ENCODE measurements at regions not wholly inside any gene's neighbourhood (a gene's known extent, or its start where the extent isn't known, plus 50 kb on each side); places are given as distances from the start of the nearest gene placed in this dataset.
"Not testable (repeated sequence)": the region's sequence is repeated elsewhere in the genome, so short reads cannot be mapped to it uniquely, and the experiment has no call there.

- TF ChIP-seq BCL3 (IDR thresholded peaks at IDR 0.05; ENCODE audit: borderline replicate concordance, insufficient read depth, low read depth, low read length, poor library complexity, severe bottlenecking), result no peak
Measured at GRCh38 chrX:151042842-151043241, 59.7 kb downstream of the HMGB3 start (continued).

GRCh38 chrX:151066373-151066772, 83.2 kb downstream of the HMGB3 start:
- H3K4me1 ChIP-seq (ENCODE audit: control insufficient read depth, insufficient read depth, low read length); H3K27me3 ChIP-seq (replicated peaks in 1 of 2; ENCODE audit: control insufficient read depth in 2 of 2, insufficient read depth in 2 of 2, low read length in 1 of 2); CTCF ChIA-PET; H4K20me1 ChIP-seq (ENCODE audit: control insufficient read depth, insufficient read depth); FAIRE-seq; H3K9me3 ChIP-seq (replicated peaks; ENCODE audit: control insufficient read depth, insufficient read depth, low read length); H3K36me3 ChIP-seq (ENCODE audit: control insufficient read depth in 2 of 2, insufficient read depth in 2 of 2, low read length in 1 of 2); H3K4me2 ChIP-seq (ENCODE audit: control insufficient read depth, insufficient read depth); intact Hi-C loops (cut with micrococcal nuclease; ENCODE audit: unreplicated experiment); BruUV-seq (replicated peaks); DNase-seq (ENCODE audit: low read depth, low spot score); H3K9ac ChIP-seq (ENCODE audit: control insufficient read depth, insufficient read depth, low read length); RAD21 ChIA-PET (ENCODE audit: unreplicated experiment); H3K4me3 ChIP-seq; H3K27ac ChIP-seq (ENCODE audit: control insufficient read depth, insufficient read depth); POLR2A ChIA-PET; H3K79me2 ChIP-seq (ENCODE audit: control insufficient read depth, insufficient read depth, low read length); H2AFZ ChIP-seq (ENCODE audit: control insufficient read depth, low read depth, low read length); in situ Hi-C loops (cut with MboI); ATAC-seq: not testable (repeated sequence)
- SMC1A ChIA-PET (ENCODE audit: uncharacterized antibody, unreplicated experiment), result interaction anchor here (0.6 kb wide), 1 partner anchor 28 kb away, joined by 3 read pairs; no protein-coding TSS in a partner anchor
- WGBS (ENCODE audit: insufficient coverage, insufficient replicate concordance, low lambda C conversion rate, missing lambda C conversion rate), result 44% methylated on average over 2 of the region's 3 CpGs

DNA sequence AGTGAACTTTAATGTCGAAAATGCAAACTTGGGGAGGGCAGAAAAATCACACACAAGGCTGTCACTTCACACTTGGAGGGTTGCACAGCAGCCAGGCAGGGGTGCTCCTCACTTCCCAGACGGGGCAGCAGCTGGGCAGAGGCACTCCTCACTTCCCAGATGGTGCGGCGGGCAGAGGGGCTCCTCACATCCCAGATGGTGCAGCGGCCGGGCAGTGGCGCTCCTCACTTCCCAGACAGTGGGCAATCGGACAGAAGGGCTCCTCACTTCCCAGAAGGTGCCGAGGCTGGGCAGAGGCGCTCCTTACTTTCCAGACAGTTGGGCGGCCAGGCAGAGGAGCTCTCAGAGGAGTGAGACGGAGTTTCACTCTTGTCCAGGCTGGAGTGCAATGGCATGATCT, 90.6 kb downstream of the HMGB3 start:
- Histone ChIP-seq H3K79me2 (ENCODE audit: control insufficient read depth, insufficient read depth, low read length) (no peaks in the 10 kb centered on the region), H3K4me1 (ENCODE audit: control insufficient read depth, insufficient read depth, low read length) (no peaks in the 10 kb centered on the region), H3K4me2 (ENCODE audit: control insufficient read depth, insufficient read depth) (no peak overlapping the region), H3K27me3 (replicated peaks in 1 of 2; ENCODE audit: control insufficient read depth in 2 of 2, insufficient read depth in 2 of 2, low read length in 1 of 2) (no peaks in the 10 kb centered on the region), H2AFZ (ENCODE audit: control insufficient read depth, low read depth, low read length) (no peak overlapping the region), H3K4me3 (no peak overlapping the region), H3K9me3 (replicated peaks; ENCODE audit: control insufficient read depth, insufficient read depth, low read length) (no peaks in the 10 kb centered on the region), H4K20me1 (ENCODE audit: control insufficient read depth, insufficient read depth) (no peaks in the 10 kb centered on the region), H3K27ac (ENCODE audit: control insufficient read depth, insufficient read depth) (no peak overlapping the region), H3K9ac (ENCODE audit: control insufficient read depth, insufficient read depth, low read length) (no peak overlapping the region), H3K36me3 (ENCODE audit: control insufficient read depth in 2 of 2, insufficient read depth in 2 of 2, low read length in 1 of 2) (no peaks in the 10 kb centered on the region)
- FAIRE-seq (no peak), DNase-seq (ENCODE audit: low read depth, low spot score) (no peak), ATAC-seq (no peak)
- 71% methylated on average over 12 of the region's 12 CpGs for WGBS (ENCODE audit: insufficient coverage, insufficient replicate concordance, low lambda C conversion rate, missing lambda C conversion rate)
- no peak for TF ChIP-seq RUNX3 (IDR thresholded peaks at IDR 0.05; ENCODE audit: low read length)
- no peak for TF ChIP-seq STAT1 (conservative IDR thresholded peaks at IDR 0.05)
- TF ChIP-seq CBFB (IDR thresholded peaks at IDR 0.05; ENCODE audit: low read depth), result no peak
- TF ChIP-seq, protein P1, sequence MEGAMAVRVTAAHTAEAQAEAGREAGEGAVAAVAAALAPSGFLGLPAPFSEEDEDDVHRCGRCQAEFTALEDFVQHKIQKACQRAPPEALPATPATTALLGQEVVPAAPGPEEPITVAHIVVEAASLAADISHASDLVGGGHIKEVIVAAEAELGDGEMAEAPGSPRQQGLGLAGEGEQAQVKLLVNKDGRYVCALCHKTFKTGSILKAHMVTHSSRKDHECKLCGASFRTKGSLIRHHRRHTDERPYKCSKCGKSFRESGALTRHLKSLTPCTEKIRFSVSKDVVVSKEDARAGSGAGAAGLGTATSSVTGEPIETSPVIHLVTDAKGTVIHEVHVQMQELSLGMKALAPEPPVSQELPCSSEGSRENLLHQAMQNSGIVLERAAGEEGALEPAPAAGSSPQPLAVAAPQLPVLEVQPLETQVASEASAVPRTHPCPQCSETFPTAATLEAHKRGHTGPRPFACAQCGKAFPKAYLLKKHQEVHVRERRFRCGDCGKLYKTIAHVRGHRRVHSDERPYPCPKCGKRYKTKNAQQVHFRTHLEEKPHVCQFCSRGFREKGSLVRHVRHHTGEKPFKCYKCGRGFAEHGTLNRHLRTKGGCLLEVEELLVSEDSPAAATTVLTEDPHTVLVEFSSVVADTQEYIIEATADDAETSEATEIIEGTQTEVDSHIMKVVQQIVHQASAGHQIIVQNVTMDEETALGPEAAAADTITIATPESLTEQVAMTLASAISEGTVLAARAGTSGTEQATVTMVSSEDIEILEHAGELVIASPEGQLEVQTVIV (IDR thresholded peaks at IDR 0.05; ENCODE audit: borderline replicate concordance, partially characterized antibody), result no peak
- TF ChIP-seq ZNF384 (IDR thresholded peaks at IDR 0.05; ENCODE audit: borderline replicate concordance, low read depth, low read length), result no peak
- TF ChIP-seq TBL1XR1 (IDR thresholded peaks at IDR 0.05; ENCODE audit: low read depth, low read length), result no peak
- TF ChIP-seq EP300 (IDR thresholded peaks at IDR 0.05; ENCODE audit: borderline replicate concordance in 1 of 2, control insufficient read depth in 1 of 2, low read depth in 2 of 2, low read length in 2 of 2), result no peak
- no peak for TF ChIP-seq SMAD1 (IDR thresholded peaks at IDR 0.05; ENCODE audit: low read depth, partially characterized antibody)
- no peak for TF ChIP-seq SP1 (IDR thresholded peaks at IDR 0.05; ENCODE audit: low read depth, low read length)
- no peak for TF ChIP-seq SMAD5 (IDR thresholded peaks at IDR 0.05; ENCODE audit: low read depth)
- TF ChIP-seq CBX3 (IDR thresholded peaks at IDR 0.05; ENCODE audit: borderline replicate concordance, low read depth), result no peak
- no peak for TF ChIP-seq SUPT20H (IDR thresholded peaks at IDR 0.05; ENCODE audit: borderline replicate concordance, control insufficient read depth, low read depth, low read length)
- no peak for TF ChIP-seq PML (IDR thresholded peaks at IDR 0.05; ENCODE audit: low read length)
- BruUV-seq (replicated peaks), result no TSS peak
- intact Hi-C loops (cut with micrococcal nuclease; ENCODE audit: unreplicated experiment), result no loop called here
- POLR2A ChIA-PET, result no interaction called here
- in situ Hi-C loops (cut with MboI), result no loop called here
- SMC1A ChIA-PET (ENCODE audit: uncharacterized antibody, unreplicated experiment), result interaction anchor here (1.2 kb wide), 1 partner anchor 9 kb away, joined by 3 read pairs; no protein-coding TSS in a partner anchor
- CTCF ChIA-PET, result no interaction called here
- RAD21 ChIA-PET (ENCODE audit: unreplicated experiment), result no interaction called here
